Breast epithelium (tissue), 3 donors: ENCODE measurements at regions not wholly inside any gene's neighbourhood (a gene's known extent, or its start where the extent isn't known, plus 50 kb on each side); places are given as distances from the start of the nearest gene placed in this dataset.

Experiments used
- CTCF ChIP-seq, 3 donors: fragments of 450-650 bp; IDR thresholded peaks; one replicate each; pipeline ENCODE4 v1.5.1; 2016 to 2017; ENCODE audit warnings: antibody characterized with exemption in 3 of 3, mild to moderate bottlenecking in 3 of 3, moderate library complexity in 3 of 3
- POLR2A ChIP-seq: fragments of 450-650 bp; IDR thresholded peaks from one replicate; pipeline ENCODE4 v1.6.1; 2016; ENCODE audit warnings: antibody characterized with exemption, mild to moderate bottlenecking, moderate library complexity
- POLR2AphosphoS5 ChIP-seq, 3 donors: sonication (generic); formaldehyde crosslinking; IDR thresholded peaks; one replicate each; pipeline ENCODE4 v1.6.1; 2017; ENCODE audit warnings: antibody characterized with exemption in 3 of 3

GRCh38 chr12:88291498-88292131 is 149.5 kb downstream of the TMTC3 start:
- TF ChIP-seq CTCF (IDR thresholded peaks at IDR 0.05) (no peak), POLR2AphosphoS5 (IDR thresholded peaks at IDR 0.05) (no peak), POLR2A (no peak)
